Ishikawa (cell line): ENCODE measurements at regions not wholly inside any gene's neighbourhood (a gene's known extent, or its start where the extent isn't known, plus 50 kb on each side); places are given as distances from the start of the nearest gene placed in this dataset.

Experiments
- CEBPB ChIP-seq: IDR thresholded peaks from 2 replicates; pipeline ENCODE4 v1.6.1; 2012
- CREB1 ChIP-seq: IDR thresholded peaks from 2 replicates; pipeline ENCODE4 v1.6.1; 2012; ENCODE audit warnings: low read depth
- EGR1 ChIP-seq: IDR thresholded peaks from 2 replicates; pipeline ENCODE4 v1.6.1; 2012
- EP300 ChIP-seq: IDR thresholded peaks from 2 replicates; pipeline ENCODE4 v1.6.1; 2012; ENCODE audit warnings: borderline replicate concordance
- FOXM1 ChIP-seq: IDR thresholded peaks from 2 replicates; pipeline ENCODE4 v1.6.1; 2012; ENCODE audit warnings: low read depth, borderline replicate concordance
- MAX ChIP-seq: IDR thresholded peaks from 2 replicates; pipeline ENCODE4 v1.6.1; 2012
- NFIC ChIP-seq: IDR thresholded peaks from 2 replicates; pipeline ENCODE4 v1.6.1; 2012
- RAD21 ChIP-seq: IDR thresholded peaks from 2 replicates; pipeline ENCODE4 v1.6.1; 2012; ENCODE audit warnings: low read depth
- REST ChIP-seq: IDR thresholded peaks from 2 replicates; pipeline ENCODE4 v1.6.1; 2012; ENCODE audit warnings: low read depth, mild to moderate bottlenecking
- TAF1 ChIP-seq: IDR thresholded peaks from 2 replicates; pipeline ENCODE4 v1.6.1; 2012; ENCODE audit warnings: low read depth, mild to moderate bottlenecking
- TCF12 ChIP-seq: IDR thresholded peaks from 2 replicates; pipeline ENCODE4 v1.6.1; 2012; ENCODE audit warnings: low read depth
- TEAD4 ChIP-seq: IDR thresholded peaks from 2 replicates; pipeline ENCODE4 v1.6.1; 2012
- USF1 ChIP-seq: IDR thresholded peaks from 2 replicates; pipeline ENCODE4 v1.6.1; 2012
- YY1 ChIP-seq: IDR thresholded peaks from 2 replicates; pipeline ENCODE4 v1.6.1; 2012; ENCODE audit warnings: low read depth
- ZBTB7A ChIP-seq: IDR thresholded peaks from 2 replicates; pipeline ENCODE4 v1.6.1; 2012; ENCODE audit warnings: low read depth

GRCh38 chr2:220509096-220509757, 881.8 kb downstream of the SLC4A3 start:
- TF ChIP-seq YY1 = no peak
- TF ChIP-seq RAD21 = no peak
- no peak for TF ChIP-seq NFIC
- no peak for TF ChIP-seq ZBTB7A
- TF ChIP-seq CREB1 = no peak
- TF ChIP-seq TAF1 = no peak
- no peak for TF ChIP-seq MAX

GRCh38 chr2:220509966-220510365, 882.5 kb downstream of the SLC4A3 start:
- TF ChIP-seq CREB1 (no peak), NFIC (no peak), TAF1 (no peak), ZBTB7A (no peak), MAX (no peak)

GRCh38 chr2:220510668-220511067, 883.2 kb downstream of the SLC4A3 start:
- TF ChIP-seq TAF1 (no peak), TEAD4 (no peak), YY1 (no peak), ZBTB7A (no peak), MAX (no peak), REST (no peak), RAD21 (no peak), NFIC (no peak), FOXM1 (no peak), CEBPB (no peak), USF1 (no peak), EGR1 (no peak), CREB1 (no peak), EP300 (no peak)

- TF ChIP-seq USF1 = no peak
Measured at GRCh38 chr2:220512419-220512818, 885.0 kb downstream of the SLC4A3 start.

GRCh38 chr2:220513573-220514288, 886.3 kb downstream of the SLC4A3 start:
- no peak for TF ChIP-seq CEBPB
- TF ChIP-seq ZBTB7A = no peak
- no peak for TF ChIP-seq CREB1
- no peak for TF ChIP-seq TEAD4
- no peak for TF ChIP-seq FOXM1
- TF ChIP-seq EGR1 = no peak
- TF ChIP-seq MAX = no peak
- TF ChIP-seq RAD21 = no peak
- no peak for TF ChIP-seq YY1
- TF ChIP-seq REST = no peak
- no peak for TF ChIP-seq NFIC
- TF ChIP-seq EP300 = no peak
- TF ChIP-seq TAF1 = no peak
- TF ChIP-seq TCF12 = no peak

GRCh38 chr2:220521551-220521950, 894.1 kb downstream of the SLC4A3 start:
- TF ChIP-seq EGR1 (no peak), REST (no peak), FOXM1 (no peak), TAF1 (no peak), MAX (no peak), NFIC (no peak), TCF12 (no peak), CREB1 (no peak), TEAD4 (no peak), EP300 (no peak), USF1 (no peak)
